Testis (tissue), 2 donors: ENCODE measurements at regions not wholly inside any gene's neighbourhood (a gene's known extent, or its start where the extent isn't known, plus 50 kb on each side); places are given as distances from the start of the nearest gene placed in this dataset.

ENCODE experiments used
- DNase-seq: peaks from one replicate; pipeline ENCODE4 v3.0.0-alpha.2; 2019
- H3K27ac ChIP-seq, 2 donors: fragments of 200-600 bp; sonication (generic); one replicate each; pipeline ENCODE4 v1.5.1; 2019
- H3K27me3 ChIP-seq: fragments of 200-600 bp; sonication (generic); one replicate; pipeline ENCODE4 v1.5.1; 2019
- H3K36me3 ChIP-seq: fragments of 200-600 bp; sonication (generic); one replicate; pipeline ENCODE4 v1.5.1; 2017; ENCODE audit warnings: low read depth; ENCODE audit errors: missing control alignments
- H3K4me1 ChIP-seq: fragments of 200-600 bp; sonication (generic); one replicate; pipeline ENCODE4 v1.5.1; 2019
- H3K4me3 ChIP-seq, 2 donors: fragments of 200-600 bp; sonication (generic); one replicate each; pipeline ENCODE4 v1.5.1; 2017 to 2019
- H3K9me3 ChIP-seq: fragments of 200-600 bp; sonication (generic); one replicate; pipeline ENCODE4 v1.5.1; 2017
- CTCF ChIP-seq, 3 experiments: fragments of 450-650 bp in 2 of 3; fragments of 200-600 bp in 1 of 3; sonication (generic) in 1 of 3; IDR thresholded peaks; one replicate each; pipeline ENCODE4 v1.5.1; 2016 to 2019; ENCODE audit warnings: antibody characterized with exemption in 3 of 3, mild to moderate bottlenecking in 2 of 3, moderate library complexity in 1 of 3
- POLR2A ChIP-seq: fragments of 450-650 bp; IDR thresholded peaks from one replicate; pipeline ENCODE4 v1.6.1; 2017; ENCODE audit warnings: antibody characterized with exemption, mild to moderate bottlenecking, moderate library complexity
- WGBS, 2 donors: methylation state at CpG; one replicate each; pipeline ENCODE4 v1.1.5; 2018; 5-methylcytosine and 5-hydroxymethylcytosine counted together
- intact Hi-C: fragments of 100-400 bp; cut with DNase I; formaldehyde crosslinking; loops from one replicate; pipeline ENCODE4 v1.15.1; 2023; ENCODE audit warnings: low total_unique reads

- no peaks in the 10 kb centered on the region for H3K36me3 ChIP-seq
- TF ChIP-seq CTCF (IDR thresholded peaks at IDR 0.05) (no peak), POLR2A (no peak)
- H3K4me3 ChIP-seq = no peak overlapping the region
- 46 to 56% methylated on average over 6 of the region's 6 CpGs for WGBS, 2 donors
- no peaks in the 10 kb centered on the region for H3K27me3 ChIP-seq
- H3K27ac ChIP-seq = no peak overlapping the region
- DNase-seq = no peak
- H3K4me1 ChIP-seq = no peaks in the 10 kb centered on the region
- intact Hi-C loops = no loop called here
- no peaks in the 10 kb centered on the region for H3K9me3 ChIP-seq
Measured at GRCh38 chr4:175946472-175947116, 119.0 kb upstream of the WDR17 start.

GRCh38 chr4:175947117-175947722 lies 118.4 kb upstream of the WDR17 start:
- H3K4me1 ChIP-seq = no peaks in the 10 kb centered on the region
- intact Hi-C loops = no loop called here
- TF ChIP-seq CTCF (IDR thresholded peaks at IDR 0.05) (peak in 2 of 3 experiments; percentile 8 to 78), POLR2A (no peak)
- 20% methylated on average over 4 of the region's 4 CpGs for WGBS, 2 donors
- H3K4me3 ChIP-seq = no peak overlapping the region
- H3K36me3 ChIP-seq = no peaks in the 10 kb centered on the region
- H3K27ac ChIP-seq = no peak overlapping the region
- DNase-seq = no peak
- H3K27me3 ChIP-seq = no peaks in the 10 kb centered on the region
- no peaks in the 10 kb centered on the region for H3K9me3 ChIP-seq

- Histone ChIP-seq H3K36me3 (no peaks in the 10 kb centered on the region), H3K4me1 (no peaks in the 10 kb centered on the region), H3K4me3 (no peak overlapping the region), H3K9me3 (no peaks in the 10 kb centered on the region), H3K27me3 (no peaks in the 10 kb centered on the region), H3K27ac (no peak overlapping the region)
- no peak for TF ChIP-seq CTCF (IDR thresholded peaks at IDR 0.05)
- TF ChIP-seq POLR2A = no peak
- WGBS, 2 donors = 88 to 95% methylated on average over 1 of the region's 1 CpG
- intact Hi-C loops = no loop called here
- DNase-seq = no peak
Measured at GRCh38 chr4:175951794-175952193, 113.8 kb upstream of the WDR17 start.

GRCh38 chr4:175953116-175953515 lies 112.5 kb upstream of the WDR17 start:
- Histone ChIP-seq H3K9me3 (no peaks in the 10 kb centered on the region), H3K4me1 (no peaks in the 10 kb centered on the region), H3K27ac (no peak overlapping the region), H3K36me3 (no peaks in the 10 kb centered on the region), H3K27me3 (no peaks in the 10 kb centered on the region), H3K4me3 (no peak overlapping the region)
- WGBS, 2 donors = 86 to 87% methylated on average over 2 of the region's 2 CpGs
- intact Hi-C loops = no loop called here
- no peak for DNase-seq
- TF ChIP-seq POLR2A = no peak
- TF ChIP-seq CTCF (IDR thresholded peaks at IDR 0.05) = no peak
